GM18502 (cell line): ENCODE measurements at regions not wholly inside any gene's neighbourhood (a gene's known extent, or its start where the extent isn't known, plus 50 kb on each side); places are given as distances from the start of the nearest gene placed in this dataset.

Experiments used
- ATAC-seq: cut with Tn5 transposase; IDR thresholded peaks from one replicate; pipeline ENCODE4 v1.9.1; 2021; ENCODE audit warnings: mild to moderate bottlenecking; ENCODE audit not compliant: unreplicated experiment, poor library complexity

DNA sequence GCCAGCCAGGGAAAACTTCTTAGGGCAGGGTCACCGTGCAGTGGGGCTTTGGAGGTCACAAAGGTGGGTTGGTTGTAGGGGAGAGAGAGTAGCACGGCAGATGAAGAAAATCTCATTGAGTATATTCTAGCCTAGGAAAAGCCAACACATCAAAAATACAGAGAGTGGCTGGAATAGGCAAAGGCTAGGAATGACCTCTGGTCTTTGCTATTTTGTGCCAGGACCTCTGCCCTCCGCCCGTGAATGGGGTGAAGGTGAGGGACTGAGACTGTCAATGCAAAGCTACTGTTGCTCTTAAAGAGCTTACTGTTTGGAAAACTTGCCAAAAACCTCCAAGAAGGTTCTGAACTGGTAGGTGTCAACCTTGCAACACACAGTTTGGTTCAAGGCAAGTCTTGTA, 346.7 kb downstream of the CDH26 start:
- ATAC-seq: no peak

DNA sequence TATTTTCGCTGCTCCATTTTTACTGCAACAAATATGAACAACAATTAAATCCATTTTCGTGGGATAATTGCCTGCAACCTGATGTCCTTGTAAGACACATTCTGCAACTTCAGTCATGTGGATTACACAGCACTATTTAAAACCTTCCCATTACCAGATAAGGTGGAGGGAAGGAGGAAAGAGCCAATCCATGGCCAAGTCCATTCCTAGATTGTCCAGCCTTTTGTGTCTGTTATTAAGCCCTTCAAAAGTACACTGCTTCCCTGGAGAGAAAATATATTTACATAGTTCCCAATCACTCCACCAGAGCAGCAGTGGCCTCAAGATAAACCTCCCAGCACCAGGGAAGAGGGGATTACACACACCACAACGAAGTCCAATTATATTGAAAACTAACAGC, 347.9 kb downstream of the CDH26 start:
- no peak for ATAC-seq

DNA sequence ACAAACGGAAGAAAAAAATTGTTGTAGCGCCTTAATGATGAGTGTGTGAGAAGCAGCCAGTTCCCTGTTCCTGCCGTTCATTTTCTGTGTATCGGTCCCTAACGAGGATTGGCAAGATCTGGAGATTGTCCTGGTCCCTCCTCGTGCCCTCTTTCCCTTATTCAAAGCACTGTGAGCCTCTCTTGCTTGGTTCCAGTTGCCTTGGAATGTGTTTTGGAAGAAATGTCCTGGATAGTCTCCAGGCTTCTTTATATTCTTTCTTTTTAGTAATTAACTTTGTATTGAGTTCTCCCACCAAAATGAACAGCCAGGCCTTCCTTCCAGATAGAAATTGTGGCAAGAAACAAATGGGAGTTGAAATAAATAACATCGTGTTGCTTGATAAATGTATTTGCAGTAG, 348.3 kb downstream of the CDH26 start:
- no peak for ATAC-seq

DNA sequence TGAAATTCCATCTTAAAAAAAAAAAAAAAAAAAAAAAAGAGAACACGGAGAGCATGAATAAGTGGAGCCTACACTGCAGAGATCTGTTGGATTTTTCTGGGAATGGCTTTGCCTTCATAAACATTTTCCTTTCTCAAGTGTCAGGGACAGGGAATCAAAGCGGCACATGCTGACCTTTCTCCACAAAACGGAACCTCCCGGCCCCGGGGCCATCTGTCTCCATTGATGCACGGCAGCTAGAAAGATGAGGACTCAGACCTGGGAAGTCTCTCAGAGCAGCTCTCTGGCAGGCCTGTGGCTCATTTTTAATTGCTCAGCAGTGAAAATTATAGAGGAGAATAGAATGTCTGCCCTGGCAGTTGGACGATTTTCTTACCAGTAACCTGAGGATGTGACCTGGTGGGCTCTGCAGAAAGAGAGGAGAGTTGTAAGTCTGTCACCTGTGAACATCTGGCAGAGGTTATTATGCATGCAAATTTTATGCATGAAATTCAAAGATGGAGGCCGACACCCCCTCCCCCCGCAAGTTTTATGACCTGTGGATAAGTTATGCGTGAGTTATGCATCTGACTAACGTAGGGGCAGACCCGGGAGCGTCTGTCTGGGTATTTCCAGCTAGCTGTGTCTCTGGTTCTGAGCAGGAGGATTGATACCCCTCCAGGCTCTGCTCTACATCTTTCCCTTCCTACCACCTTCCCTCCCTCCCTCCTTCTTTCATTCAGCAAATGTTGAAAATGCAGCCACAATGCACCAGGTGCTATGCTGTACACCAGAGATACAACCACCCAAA, 352.5 kb downstream of the CDH26 start:
- ATAC-seq: no peak

DNA sequence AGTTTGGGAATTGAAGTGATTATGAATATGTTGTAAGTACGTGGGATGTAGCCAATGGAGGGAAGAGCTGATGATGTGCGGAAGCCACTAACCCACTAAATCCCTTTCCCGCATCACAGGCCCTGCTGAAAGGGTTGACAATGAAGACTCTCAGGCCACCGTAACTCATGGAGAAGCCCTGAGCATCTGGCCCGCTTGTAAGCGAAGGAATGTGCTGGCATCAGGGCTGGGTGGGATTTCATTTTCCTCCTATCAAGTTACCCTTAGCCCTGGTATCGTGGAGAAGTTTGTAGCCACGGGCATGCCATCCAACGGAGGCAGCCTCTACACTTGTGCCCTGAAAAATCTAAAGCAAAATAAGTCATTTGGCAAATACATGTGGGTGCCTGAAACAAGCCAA, 355.0 kb downstream of the CDH26 start:
- ATAC-seq: no peak

DNA sequence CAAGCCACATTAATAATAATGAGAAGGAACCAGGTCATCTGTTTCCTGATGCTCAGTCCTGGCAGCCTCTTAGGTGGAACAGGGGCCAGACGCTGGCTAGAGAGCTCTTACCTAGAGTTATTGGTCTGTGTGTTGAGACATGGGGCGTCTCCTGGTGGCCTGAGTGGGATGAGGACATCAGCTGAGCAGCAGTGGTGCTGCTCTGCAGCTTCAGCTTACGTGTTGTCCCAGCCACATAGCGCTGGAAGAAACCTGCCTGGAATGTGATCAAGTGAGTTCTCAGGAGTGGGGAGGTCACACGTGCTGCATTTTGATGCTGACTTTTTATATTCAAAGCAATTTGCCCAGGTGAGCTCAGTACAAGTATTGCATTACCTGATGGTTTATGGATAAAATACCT, 355.4 kb downstream of the CDH26 start:
- no peak for ATAC-seq

DNA sequence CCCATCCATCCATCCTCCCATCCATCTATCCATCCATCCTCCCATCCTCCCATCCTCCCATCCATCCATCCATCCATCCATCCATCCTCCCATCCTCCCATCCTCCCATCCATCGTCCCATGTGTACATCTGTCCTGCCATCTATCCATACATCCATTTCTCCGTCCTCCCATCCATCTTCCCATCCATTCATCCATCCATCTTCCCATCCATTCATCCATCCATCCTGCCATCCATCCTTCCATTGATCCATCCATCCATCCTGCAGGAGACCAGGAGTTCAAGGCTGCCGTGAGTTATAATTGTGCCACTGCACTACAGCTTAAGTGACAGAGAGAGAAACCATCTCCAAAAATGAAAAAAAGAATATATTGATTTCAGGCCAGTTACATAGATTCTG, 356.5 kb downstream of the CDH26 start:
- no peak for ATAC-seq

DNA sequence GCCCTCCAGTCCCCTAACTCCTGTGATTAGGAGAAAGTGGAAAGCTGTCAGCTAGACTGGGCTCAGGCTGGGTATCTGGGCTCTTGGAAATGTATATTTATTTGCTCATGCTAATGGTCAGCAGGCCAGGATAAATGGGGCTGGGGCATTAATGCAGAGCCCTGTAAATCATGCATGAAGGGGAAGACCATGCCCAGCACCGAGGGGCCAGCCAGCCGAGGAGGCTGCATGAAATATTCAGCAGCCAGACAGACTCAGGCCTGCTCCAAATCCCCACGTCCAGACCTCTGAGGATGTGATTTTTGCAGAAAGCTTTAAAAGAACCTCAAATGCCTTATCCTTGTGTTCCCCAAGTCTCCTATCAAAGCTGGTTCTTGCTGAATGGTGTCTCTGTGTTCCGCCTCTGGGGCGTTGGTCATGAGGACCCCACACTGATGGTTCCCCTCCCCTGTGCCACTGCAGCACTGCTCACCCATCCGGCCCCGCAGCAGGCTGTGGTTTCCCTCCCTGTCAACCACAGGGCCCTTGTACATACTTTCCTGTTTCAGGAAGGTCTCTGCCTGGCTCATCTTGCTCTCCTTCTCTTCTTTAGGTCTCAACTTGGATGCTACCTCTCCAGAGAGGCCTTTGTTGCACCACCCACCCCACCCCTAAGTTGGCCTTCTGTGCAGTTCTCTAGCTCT, 358.4 kb downstream of the CDH26 start:
- no peak for ATAC-seq

DNA sequence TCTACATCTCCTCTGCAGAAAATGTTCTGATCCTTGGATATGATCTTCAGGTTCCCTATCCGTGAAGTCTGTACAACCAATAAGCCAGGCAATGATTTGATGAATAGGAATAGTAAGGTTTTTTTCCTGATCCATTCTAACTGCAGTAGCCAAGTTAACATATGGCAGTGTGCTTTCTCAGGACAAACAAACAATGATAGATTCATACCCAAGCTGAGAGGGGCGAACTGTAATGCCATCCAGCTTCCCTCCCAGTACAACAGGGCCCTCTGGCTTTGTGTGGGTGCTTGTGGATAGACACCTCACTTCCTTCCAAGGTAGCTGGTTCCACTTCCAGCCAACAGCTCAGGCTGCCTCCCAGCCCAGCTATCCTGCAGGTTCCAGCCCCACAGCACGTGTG, 359.2 kb downstream of the CDH26 start:
- ATAC-seq: no peak

DNA sequence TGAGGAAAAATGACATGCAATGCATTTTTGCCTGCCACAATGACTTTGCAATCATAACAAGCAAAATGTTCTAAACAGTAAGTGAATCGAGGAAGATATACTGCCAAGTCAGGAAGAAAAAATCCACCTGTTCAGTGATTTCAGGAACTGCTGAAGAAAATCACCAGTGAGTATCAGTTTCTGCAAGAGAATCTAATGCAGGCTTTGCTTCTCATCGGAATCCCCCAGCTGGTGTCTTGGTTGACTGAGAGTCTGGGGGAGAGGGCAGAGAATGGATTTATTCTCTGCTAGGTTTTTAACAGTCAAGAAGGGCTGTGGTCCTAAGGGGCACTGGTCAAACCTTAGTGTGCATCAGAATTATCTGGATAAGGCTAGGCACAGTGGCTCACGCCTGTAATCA, 363.4 kb downstream of the CDH26 start:
- ATAC-seq: no peak

DNA sequence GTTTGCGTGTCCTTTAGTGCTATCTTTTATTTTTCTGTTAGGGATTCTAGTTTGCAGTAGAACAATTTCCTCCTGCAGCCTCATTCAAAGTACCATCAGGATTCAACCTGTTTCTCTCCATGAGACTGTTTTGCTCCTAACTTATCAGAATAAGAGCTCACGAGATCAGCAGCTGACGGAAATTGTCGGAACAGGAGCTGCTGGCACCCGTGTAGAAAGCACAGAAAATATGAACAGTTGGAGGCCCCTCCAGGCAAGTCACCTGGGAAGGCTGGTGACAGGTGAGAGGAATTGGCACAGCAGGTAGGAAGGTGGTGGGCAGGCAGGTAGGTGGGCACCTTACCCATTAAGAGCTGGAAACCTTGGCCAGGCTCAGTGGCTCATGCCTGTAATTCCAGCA, 368.6 kb downstream of the CDH26 start:
- ATAC-seq: no peak

DNA sequence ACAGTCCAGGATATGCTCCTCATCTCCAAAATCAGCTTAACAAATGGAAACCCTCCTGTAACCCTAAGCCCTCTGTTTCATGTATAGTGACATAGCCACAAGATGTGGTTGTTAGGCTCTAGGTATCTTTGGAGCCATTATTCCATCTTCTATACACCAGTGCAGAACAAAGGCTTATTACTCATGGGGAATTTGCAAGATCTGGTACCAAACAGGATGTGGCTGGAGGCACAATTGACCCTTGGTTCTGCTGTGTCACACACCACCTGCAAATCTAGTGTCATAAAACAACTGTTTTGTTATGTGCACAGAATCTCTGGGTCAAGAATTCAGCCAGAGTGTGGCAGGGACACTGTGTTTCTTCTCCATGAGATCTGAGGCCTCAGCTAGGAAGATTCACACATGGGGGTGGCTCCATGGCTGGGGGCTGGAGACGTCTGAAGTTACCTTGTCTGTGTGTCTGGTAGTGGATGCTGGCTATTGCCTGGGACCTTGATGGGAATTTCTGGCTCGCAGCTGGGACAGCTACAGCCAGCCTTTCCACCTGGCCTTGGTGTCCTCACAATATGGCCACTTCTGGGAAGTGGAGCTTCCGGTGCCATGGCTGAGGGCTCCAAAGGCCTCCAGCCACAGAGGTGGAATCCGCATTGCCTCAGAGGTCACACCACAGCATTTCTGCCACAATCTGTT, 369.9 kb downstream of the CDH26 start:
- no peak for ATAC-seq

DNA sequence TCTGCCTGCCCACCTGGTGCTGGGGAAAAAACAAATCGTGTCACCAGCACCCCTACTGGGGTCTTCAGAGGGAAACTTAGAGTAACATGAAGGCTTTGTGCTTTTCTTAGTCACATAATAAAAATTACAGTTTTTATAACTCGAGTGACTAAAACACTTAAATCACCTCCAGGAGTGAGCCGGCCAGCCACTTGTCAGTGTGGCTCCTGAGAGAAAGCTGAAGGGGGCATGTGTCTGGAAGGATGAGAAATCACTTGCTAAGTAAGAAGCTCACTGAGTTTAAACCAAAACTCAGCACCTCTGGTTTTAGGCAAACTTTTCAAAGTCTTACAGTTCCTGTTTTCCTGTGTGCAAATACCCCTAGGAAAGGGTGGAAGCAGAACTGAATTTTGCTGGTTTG, 372.2 kb downstream of the CDH26 start:
- ATAC-seq: no peak

DNA sequence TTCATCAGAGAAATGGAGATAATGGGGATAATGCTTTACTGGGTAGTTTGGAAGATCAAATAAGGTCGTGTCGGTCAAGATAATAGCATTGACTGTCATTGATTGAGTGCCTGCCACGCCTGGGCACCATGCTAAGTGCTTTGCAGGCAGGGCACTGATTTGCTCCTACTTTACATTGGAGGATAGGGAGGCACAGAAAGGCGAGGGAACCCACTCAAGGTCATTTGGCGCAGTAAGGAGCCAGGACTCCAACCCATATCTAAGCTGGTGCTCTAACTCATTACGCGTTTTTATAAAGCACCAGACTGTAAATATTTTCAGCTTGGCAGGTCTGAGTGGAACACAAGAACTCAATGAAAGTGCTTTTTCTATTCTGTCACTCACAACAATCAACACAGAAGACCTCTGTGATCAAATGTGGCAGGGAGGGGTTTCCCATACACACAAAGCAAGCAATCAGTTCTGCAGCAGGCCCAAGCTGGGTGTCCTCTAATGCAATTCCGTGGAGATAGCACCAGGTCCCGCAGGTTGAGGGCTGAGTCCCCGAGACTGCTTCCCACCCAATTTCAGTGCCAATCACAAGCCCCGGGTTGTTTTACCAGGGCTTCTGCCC, 373.6 kb downstream of the CDH26 start:
- no peak for ATAC-seq

DNA sequence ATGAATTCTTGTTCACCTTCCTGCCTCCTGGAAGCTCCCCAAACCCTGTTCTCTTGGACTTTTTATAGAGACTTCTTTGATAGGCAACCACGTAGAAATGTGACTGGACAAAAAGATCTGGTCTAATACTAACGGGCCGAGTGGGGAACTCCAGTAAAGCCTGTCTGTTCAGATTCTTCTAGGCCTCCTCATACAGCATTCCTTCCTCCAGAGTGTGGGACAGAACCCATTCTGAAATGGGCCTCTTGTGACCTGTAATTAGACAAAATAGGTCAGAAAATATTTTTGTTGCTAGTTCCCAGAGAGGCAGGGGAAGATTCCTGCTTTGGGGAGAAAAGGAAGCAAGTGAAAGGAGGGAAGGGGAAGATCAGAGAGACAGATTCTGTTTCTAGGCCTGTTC, 374.3 kb downstream of the CDH26 start:
- ATAC-seq: no peak

DNA sequence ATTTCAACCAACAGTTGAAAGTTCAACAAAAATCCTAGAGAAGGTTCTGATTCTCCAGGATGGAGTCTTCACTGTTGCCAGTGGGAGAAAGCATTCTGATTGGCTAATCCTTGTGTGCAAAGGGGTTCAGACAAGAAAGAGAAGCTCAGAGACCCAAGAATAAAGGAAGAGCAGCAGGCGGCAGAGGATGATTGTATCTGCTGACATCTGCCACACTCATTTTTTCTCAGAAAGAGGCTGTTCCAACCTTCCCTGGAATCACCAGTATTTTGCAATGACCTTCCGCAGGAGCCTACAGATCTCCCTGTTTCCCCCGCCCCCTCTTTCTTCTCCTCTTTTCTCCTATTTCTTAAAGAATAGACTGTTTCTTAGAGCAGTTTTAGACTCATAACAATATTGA, 376.7 kb downstream of the CDH26 start:
- ATAC-seq: no peak

DNA sequence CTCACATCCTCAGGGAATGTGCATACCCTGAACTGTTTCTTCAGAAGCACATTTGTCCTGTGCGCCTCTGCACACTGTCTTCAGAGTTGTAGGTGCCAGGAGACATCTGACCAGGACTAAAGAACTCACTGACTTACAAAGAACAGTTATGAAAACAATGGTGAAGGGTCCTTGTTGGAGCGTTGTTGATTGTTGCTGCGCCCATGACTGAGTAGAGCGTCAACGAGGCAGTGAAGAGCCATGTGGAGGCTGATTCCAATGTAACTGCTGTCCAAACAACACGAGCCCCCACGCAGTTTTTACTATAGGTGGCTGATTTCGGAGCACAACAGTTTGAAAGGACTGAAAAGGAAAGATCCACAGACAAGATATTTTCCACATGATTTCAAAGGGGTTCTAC, 380.3 kb downstream of the CDH26 start:
- no peak for ATAC-seq

DNA sequence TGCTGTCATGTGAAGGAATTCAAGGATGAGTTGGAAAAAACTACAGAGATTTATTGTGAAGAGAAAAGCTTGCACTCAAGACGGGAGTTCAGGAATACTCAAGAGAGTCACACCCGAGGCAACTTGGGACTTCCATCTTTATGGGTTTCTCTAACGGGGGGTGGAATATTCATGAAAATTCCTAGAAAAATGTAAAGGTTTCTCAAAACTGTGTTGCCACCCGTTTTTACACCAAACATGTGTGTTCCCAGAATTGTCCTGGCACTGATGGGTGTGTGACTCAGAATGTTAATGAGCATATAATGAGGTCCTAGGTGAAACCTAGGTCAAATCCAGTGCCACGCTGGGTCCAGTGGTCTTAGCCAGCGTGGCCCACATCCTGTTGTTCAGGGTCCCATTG, 381.5 kb downstream of the CDH26 start:
- no peak for ATAC-seq

DNA sequence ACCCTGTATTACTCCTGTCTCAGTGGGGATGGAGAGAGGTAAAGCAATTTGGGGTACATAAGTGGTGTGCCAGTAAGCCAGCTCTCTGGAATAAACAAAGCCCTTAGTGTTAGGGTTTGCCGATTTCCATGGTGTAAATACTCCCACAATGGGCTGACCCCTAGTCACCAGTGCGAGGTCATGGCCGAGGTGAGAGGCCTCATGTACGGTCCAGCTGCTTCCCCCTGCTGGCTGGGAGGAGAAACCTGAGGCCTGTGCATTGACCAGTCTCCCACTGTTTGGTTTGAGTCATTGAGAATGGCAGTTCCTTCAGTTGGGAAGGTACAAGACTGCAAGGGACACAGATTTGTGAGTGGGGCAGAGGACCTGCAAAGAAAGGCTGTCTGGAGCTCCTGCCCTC, 382.0 kb downstream of the CDH26 start:
- ATAC-seq: no peak

DNA sequence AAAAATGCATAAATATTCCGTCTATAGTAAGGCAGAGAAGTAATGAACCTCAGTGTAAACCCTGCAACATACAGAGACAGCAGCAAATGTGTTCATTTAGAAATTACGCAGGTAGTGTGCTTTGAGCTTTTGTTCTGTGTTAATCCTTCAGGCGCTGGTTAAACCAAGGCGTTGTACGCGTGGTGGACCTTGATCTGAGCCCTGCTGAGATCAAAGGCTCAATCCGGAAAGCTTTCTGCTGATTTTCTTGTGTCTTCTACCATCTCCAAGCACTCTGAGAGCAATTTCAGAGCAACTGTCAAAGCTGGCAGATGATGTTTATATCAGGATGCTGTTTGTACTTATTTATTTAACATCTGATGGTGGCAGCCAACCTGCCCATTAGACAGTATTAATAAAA, 382.8 kb downstream of the CDH26 start:
- no peak for ATAC-seq

DNA sequence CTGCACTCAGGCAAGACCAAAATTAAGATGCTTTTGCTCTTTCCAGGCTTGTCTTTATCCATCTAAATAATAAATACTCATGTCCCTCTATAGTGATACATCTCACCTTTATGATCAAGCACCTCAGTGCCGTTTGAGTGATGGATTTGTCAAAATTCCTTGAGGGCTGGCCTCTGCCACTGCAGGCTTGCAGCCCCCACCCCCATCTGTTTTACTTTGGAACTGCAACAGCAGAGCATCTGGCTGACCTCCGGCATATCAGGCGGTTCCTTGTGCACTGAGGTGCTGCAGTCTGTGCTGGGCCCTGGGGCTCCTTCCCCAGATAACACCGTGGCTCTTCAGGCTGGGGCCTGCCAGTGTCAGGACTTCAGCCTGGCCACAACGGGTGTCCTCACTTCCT, 386.9 kb downstream of the CDH26 start:
- no peak for ATAC-seq
